ENCODE measurements at regions not wholly inside any gene's neighbourhood (a gene's known extent, or its start where the extent isn't known, plus 50 kb on each side); places are given as distances from the start of the nearest gene placed in this dataset.

GRCh38 chrX:17292111-17292527 is 82.9 kb upstream of the NHS start:
- no peak for TF ChIP-seq CTCF (conservative IDR thresholded peaks at IDR 0.05; ENCODE audit: low read depth, low read length)
- TF ChIP-seq EZH2phosphoT487 (IDR thresholded peaks at IDR 0.05; ENCODE audit: borderline replicate concordance, low read length), result no peak
- no peak for TF ChIP-seq EZH2 (IDR thresholded peaks at IDR 0.05; ENCODE audit: low read length, unreplicated experiment)

All from PC-3 (cell line).